Omental fat pad (tissue), 3 donors: ENCODE measurements at regions not wholly inside any gene's neighbourhood (a gene's known extent, or its start where the extent isn't known, plus 50 kb on each side); places are given as distances from the start of the nearest gene placed in this dataset.

Experiments used
- ATAC-seq: fragments of 150-250 bp; one replicate; pipeline ENCODE4 v1.9.1; 2016; ENCODE audit warnings: mild to moderate bottlenecking, moderate library complexity; ENCODE audit not compliant: low FRiP score
- DNase-seq: peaks from one replicate; pipeline ENCODE4 v3.0.0-alpha.2; 2019; ENCODE audit warnings: low spot score
- TF ChIP-seq, protein P1 (sequence below), 3 donors: fragments of 450-650 bp; IDR thresholded peaks; one replicate each; pipeline ENCODE4 v1.5.1; 2016 to 2017; ENCODE audit warnings: antibody characterized with exemption in 3 of 3, mild to moderate bottlenecking in 3 of 3, moderate library complexity in 2 of 3

DNA sequence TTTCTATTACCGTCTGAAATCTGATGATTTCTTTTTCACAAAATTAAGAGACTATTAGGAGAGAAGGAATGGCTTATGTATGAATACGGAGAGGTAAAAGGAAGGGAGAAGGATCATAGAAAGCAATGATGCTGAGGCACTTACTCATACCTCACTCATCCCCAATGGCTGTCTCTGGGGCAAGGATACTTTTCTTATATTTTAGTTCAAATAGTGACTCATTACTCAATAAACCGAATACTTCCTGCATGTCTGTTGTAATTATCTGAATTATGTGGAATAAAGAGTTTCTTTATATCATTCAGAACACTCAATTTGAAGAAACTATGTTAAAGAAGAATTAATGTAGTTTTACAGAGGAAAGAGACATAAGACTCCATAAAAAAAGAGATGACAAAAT is 284.5 kb upstream of the NUDT12 start:
- ATAC-seq, result no peak
- no peak for DNase-seq
- TF ChIP-seq, protein P1, sequence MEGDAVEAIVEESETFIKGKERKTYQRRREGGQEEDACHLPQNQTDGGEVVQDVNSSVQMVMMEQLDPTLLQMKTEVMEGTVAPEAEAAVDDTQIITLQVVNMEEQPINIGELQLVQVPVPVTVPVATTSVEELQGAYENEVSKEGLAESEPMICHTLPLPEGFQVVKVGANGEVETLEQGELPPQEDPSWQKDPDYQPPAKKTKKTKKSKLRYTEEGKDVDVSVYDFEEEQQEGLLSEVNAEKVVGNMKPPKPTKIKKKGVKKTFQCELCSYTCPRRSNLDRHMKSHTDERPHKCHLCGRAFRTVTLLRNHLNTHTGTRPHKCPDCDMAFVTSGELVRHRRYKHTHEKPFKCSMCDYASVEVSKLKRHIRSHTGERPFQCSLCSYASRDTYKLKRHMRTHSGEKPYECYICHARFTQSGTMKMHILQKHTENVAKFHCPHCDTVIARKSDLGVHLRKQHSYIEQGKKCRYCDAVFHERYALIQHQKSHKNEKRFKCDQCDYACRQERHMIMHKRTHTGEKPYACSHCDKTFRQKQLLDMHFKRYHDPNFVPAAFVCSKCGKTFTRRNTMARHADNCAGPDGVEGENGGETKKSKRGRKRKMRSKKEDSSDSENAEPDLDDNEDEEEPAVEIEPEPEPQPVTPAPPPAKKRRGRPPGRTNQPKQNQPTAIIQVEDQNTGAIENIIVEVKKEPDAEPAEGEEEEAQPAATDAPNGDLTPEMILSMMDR (IDR thresholded peaks at IDR 0.05), result no peak

DNA sequence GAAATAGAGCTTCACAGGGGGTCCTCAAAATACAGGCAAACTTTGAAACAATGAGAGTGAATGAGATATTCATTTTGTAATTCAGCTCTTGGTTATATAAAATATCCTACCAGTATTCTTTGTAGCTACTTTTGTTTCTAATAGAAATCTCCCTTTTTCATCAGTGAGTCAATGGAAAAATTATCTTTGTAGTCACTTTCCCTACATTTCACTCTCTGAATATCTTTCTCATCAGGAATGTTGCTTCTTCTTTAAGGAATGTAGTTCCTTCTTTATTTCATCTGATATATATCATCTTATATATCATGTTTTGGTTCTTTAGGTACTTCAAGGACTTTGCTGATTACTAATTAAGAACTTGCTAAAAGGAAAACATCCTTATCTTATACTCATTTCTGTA is 280.3 kb upstream of the NUDT12 start:
- DNase-seq (no peak), ATAC-seq (no peak)
- TF ChIP-seq, protein P1 (IDR thresholded peaks at IDR 0.05), result no peak

- no peak for DNase-seq
- no peak for ATAC-seq
- TF ChIP-seq, protein P1 (IDR thresholded peaks at IDR 0.05), result no peak
Observed at GRCh38 chr5:103840600-103840999, 278.0 kb upstream of the NUDT12 start.

GRCh38 chr5:103834216-103834615 is 271.6 kb upstream of the NUDT12 start:
- TF ChIP-seq, protein P1 (IDR thresholded peaks at IDR 0.05), result no peak
- ATAC-seq (no peak), DNase-seq (no peak)

DNA sequence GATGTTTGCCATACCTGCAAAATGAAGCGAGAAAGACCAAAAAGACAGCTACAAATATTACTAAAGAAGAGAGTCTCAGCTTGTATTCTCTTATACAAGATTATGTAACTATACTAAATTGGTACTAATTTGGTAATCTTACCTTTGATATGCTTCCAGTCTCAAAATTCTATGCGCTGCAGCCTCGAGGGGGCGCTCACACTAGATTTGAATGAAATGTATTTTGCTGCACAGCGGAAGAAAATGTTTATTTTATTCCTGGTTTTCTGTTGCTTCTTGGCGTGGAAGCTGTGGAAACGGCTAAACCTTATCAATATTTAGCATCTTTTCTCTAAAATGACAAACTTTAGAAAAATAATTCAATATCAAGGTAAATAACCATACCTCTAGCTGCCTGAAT is 267.0 kb upstream of the NUDT12 start:
- ATAC-seq, result no peak

DNA sequence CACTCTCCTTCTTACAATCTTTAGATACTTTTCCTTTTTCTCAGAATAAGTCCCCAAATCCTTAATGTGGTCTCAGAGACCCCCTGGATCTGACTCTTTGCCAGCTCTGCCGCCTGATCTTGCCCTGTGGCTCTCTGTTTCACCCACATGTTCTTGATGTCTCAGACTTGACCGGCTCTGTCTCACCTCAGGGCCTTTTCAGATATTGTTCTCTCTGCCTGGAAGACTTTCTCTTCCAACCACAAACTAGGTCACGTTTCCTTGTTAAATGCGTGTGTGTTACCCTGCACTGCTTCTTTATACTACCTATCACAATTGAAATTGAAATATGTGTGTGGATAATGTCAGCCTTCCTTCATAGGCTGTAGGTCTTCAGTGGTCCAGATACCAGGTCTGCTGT is 265.4 kb upstream of the NUDT12 start:
- ATAC-seq (no peak), DNase-seq (no peak)
- TF ChIP-seq, protein P1 (IDR thresholded peaks at IDR 0.05), result no peak

More for the DNA sequence above, 267.0 kb upstream of the NUDT12 start:
- TF ChIP-seq, protein P1 (IDR thresholded peaks at IDR 0.05), result no peak
- no peak for DNase-seq

- ATAC-seq, result no peak
- TF ChIP-seq, protein P1 (IDR thresholded peaks at IDR 0.05), result no peak
- DNase-seq, result no peak
Observed at GRCh38 chr5:103821361-103821760, 258.8 kb upstream of the NUDT12 start.
